ENCODE measurements at regions not wholly inside any gene's neighbourhood (a gene's known extent, or its start where the extent isn't known, plus 50 kb on each side); places are given as distances from the start of the nearest gene placed in this dataset.
"Not testable (repeated sequence)": the region's sequence is repeated elsewhere in the genome, so short reads cannot be mapped to it uniquely, and the experiment has no call there.

DNA sequence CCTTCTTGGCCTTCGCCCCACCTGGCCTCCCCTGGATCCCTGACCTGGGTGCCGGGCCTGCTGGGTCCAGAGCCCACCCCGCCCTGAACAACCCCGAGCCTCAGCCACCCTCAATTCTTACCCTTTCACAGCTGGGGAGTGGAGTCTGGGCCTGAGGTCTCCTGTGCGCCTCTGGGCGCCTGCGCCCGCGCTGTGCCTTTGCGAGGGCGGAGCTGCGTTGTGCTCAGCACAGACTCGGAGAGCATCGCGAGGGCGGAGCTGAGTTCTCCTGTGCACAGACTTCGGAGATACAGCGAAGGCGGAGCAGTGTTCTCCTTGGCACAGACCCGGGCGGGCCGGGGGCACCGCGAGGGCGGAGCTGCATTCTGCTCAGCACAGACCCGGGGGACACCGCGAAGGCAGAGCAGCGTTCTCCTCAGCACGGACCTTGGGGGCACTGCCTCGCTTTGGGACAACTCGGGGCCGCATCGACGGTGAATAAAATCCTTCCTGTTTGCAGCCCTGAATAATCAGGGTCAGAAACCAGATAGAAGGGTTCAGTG, 547.2 kb downstream of the FAM72C start:
- H3K36me3 ChIP-seq; DNase-seq; H3K27ac ChIP-seq (replicated peaks); H3K4me1 ChIP-seq; H3K27me3 ChIP-seq (ENCODE audit: low read depth); H3K9me3 ChIP-seq (replicated peaks); intact Hi-C loops (cut with micrococcal nuclease): not testable (repeated sequence)
- H3K4me3 ChIP-seq = peak overlapping the region; percentile 33

- H3K27me3 ChIP-seq (ENCODE audit: low read depth); H3K36me3 ChIP-seq; H3K4me1 ChIP-seq; H3K27ac ChIP-seq (replicated peaks); H3K9me3 ChIP-seq (replicated peaks); intact Hi-C loops (cut with micrococcal nuclease); DNase-seq: not testable (repeated sequence)
- H3K4me3 ChIP-seq = peak overlapping the region; percentile 43
Observed at GRCh38 chr1:143423832-143424231, 548.0 kb downstream of the FAM72C start.

DNA sequence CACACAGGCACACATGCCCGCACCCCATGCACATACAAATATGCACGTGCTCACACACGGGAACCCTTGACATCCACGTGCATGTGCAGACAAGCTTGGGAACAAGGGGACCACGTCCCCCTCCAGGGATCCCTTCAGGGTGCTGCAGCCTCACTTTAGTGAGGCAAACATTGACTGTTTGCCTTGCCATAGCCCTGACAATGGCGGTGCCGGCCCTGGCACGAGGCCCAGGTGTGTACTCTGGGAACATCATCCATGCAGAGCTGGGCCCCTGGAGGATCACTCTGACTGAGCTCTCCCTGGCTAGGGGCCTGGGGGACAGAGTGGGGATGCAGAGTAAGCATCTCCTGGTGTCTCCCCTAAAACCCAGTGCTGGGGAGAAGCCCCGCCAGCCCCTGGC, 550.5 kb downstream of the FAM72C start:
- H3K36me3 ChIP-seq; H3K27me3 ChIP-seq (ENCODE audit: low read depth); H3K4me1 ChIP-seq; H3K9me3 ChIP-seq (replicated peaks); DNase-seq; intact Hi-C loops (cut with micrococcal nuclease); H3K27ac ChIP-seq (replicated peaks); H3K4me3 ChIP-seq: not testable (repeated sequence)

Measured in left ventricle myocardium inferior (tissue), 1 donor.